Mucosa of rectum (tissue), 2 donors: ENCODE measurements at regions not wholly inside any gene's neighbourhood (a gene's known extent, or its start where the extent isn't known, plus 50 kb on each side); places are given as distances from the start of the nearest gene placed in this dataset.

Source experiments
- H3K27ac ChIP-seq, 2 donors: one replicate each; pipeline ENCODE4 v1.7.0; 2013; ENCODE audit warnings: inconsistent platforms in 2 of 2, low read depth in 2 of 2, low read length in 2 of 2
- H3K27me3 ChIP-seq, 2 donors: one replicate each; pipeline ENCODE4 v1.7.0; 2013; ENCODE audit warnings: low read length in 2 of 2; ENCODE audit not compliant: control insufficient read depth in 2 of 2, insufficient read depth in 2 of 2
- H3K36me3 ChIP-seq, 2 donors: one replicate each; pipeline ENCODE4 v1.7.0; 2013; ENCODE audit warnings: low read length in 2 of 2; ENCODE audit not compliant: control insufficient read depth in 2 of 2, insufficient read depth in 2 of 2
- H3K4me1 ChIP-seq, 2 donors: one replicate each; pipeline ENCODE4 v1.7.0; 2013; ENCODE audit warnings: low read length in 2 of 2, mild to moderate bottlenecking in 1 of 2; ENCODE audit not compliant: control insufficient read depth in 2 of 2, insufficient read depth in 2 of 2
- H3K4me3 ChIP-seq, 2 donors: one replicate each; pipeline ENCODE4 v1.7.0; 2013; ENCODE audit warnings: low read length in 2 of 2
- H3K9ac ChIP-seq, 2 donors: one replicate each; pipeline ENCODE4 v1.7.0; 2013; ENCODE audit warnings: low read length in 2 of 2, low read depth in 1 of 2, mild to moderate bottlenecking in 1 of 2
- H3K9me3 ChIP-seq, 2 donors: one replicate each; pipeline ENCODE4 v1.7.0; 2013; ENCODE audit warnings: low read length in 2 of 2; ENCODE audit not compliant: control insufficient read depth in 2 of 2
- donor health status: healthy.
- donor health status: Normal muscosa, but diverticular disease.

GRCh38 chr1:82246050-82246449 lies 445.3 kb downstream of the ADGRL2 start:
- Histone ChIP-seq H3K36me3 (no peaks in the 10 kb centered on the region), H3K9me3 (no peaks in the 10 kb centered on the region), H3K4me1 (no peaks in the 10 kb centered on the region), H3K9ac (no peak overlapping the region), H3K27ac (no peak overlapping the region), H3K4me3 (no peak overlapping the region), H3K27me3 (no peaks in the 10 kb centered on the region)

- Histone ChIP-seq H3K27ac (no peak overlapping the region), H3K9me3 (no peaks in the 10 kb centered on the region), H3K27me3 (no peaks in the 10 kb centered on the region), H3K9ac (no peak overlapping the region), H3K36me3 (no peaks in the 10 kb centered on the region), H3K4me3 (no peak overlapping the region), H3K4me1 (no peaks in the 10 kb centered on the region)
Observed at GRCh38 chr1:82245345-82246014, 444.7 kb downstream of the ADGRL2 start.

DNA sequence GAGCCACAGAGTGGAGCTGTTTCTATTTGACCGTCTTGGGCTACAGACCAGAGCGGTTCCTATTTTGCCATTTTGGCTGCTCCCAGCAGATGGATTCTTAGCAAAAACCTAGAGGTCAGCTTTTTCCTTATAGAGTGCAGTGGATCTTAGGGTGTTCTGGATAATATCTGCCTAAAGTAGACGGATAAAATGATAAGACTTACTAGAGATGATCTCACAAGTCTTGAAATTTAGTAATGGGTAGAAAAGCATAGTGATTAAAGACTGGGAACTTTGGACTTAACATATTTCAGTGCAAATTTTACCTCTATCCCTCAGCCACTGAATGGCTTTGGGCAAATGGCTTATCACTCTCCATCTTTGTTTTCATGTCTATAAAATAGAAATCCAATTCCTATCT lies 439.8 kb downstream of the ADGRL2 start:
- Histone ChIP-seq H3K4me1 (no peaks in the 10 kb centered on the region), H3K9ac (no peak overlapping the region), H3K36me3 (no peaks in the 10 kb centered on the region)

DNA sequence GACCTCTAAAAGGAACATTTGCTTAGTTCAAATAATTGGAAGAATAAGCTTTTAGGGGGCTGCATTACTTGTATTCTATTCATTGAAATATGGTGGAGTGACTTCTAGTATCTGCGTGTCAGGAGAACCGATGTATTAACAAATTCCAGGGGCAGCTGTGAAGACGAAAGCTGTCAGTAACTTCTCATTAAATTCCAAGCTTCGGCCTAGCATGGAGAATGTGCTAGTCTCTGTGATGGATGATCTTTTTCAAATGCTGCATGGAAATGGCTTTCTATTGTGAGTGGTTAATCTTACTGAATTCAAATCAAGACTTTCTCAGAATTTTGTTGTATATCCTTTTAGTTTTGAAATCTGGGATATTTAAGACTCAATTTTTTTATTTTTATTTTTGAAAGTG lies 429.9 kb downstream of the ADGRL2 start:
- Histone ChIP-seq H3K4me3 (no peak overlapping the region), H3K4me1 (peaks cover 0 to 6% of the 10 kb centered on the region in 2 donors), H3K9me3 (no peaks in the 10 kb centered on the region), H3K27me3 (no peaks in the 10 kb centered on the region), H3K27ac (no peak overlapping the region), H3K36me3 (no peaks in the 10 kb centered on the region), H3K9ac (no peak overlapping the region)

More for the DNA sequence above, 439.8 kb downstream of the ADGRL2 start:
- no peak overlapping the region for H3K27ac ChIP-seq
- no peaks in the 10 kb centered on the region for H3K9me3 ChIP-seq
- no peak overlapping the region for H3K4me3 ChIP-seq
- H3K27me3 ChIP-seq: no peaks in the 10 kb centered on the region

- Histone ChIP-seq H3K9ac (no peak overlapping the region), H3K4me1 (peaks cover 0 to 6% of the 10 kb centered on the region in 2 donors), H3K9me3 (no peaks in the 10 kb centered on the region), H3K27ac (no peak overlapping the region), H3K27me3 (no peaks in the 10 kb centered on the region), H3K36me3 (no peaks in the 10 kb centered on the region), H3K4me3 (no peak overlapping the region)
Observed at GRCh38 chr1:82227306-82228095, 426.8 kb downstream of the ADGRL2 start.

- Histone ChIP-seq H3K27me3 (no peaks in the 10 kb centered on the region), H3K27ac (no peak overlapping the region), H3K4me3 (no peak overlapping the region), H3K4me1 (peaks cover 0 to 6% of the 10 kb centered on the region in 2 donors), H3K9me3 (no peaks in the 10 kb centered on the region), H3K9ac (no peak overlapping the region), H3K36me3 (no peaks in the 10 kb centered on the region)
Observed at GRCh38 chr1:82226186-82226505, 425.4 kb downstream of the ADGRL2 start.

- Histone ChIP-seq H3K27me3 (no peaks in the 10 kb centered on the region), H3K4me3 (no peak overlapping the region), H3K9ac (no peak overlapping the region), H3K4me1 (peaks cover 0 to 6% of the 10 kb centered on the region in 2 donors), H3K36me3 (no peaks in the 10 kb centered on the region), H3K27ac (no peak overlapping the region), H3K9me3 (no peaks in the 10 kb centered on the region)
Observed at GRCh38 chr1:82225421-82226185, 424.9 kb downstream of the ADGRL2 start.

DNA sequence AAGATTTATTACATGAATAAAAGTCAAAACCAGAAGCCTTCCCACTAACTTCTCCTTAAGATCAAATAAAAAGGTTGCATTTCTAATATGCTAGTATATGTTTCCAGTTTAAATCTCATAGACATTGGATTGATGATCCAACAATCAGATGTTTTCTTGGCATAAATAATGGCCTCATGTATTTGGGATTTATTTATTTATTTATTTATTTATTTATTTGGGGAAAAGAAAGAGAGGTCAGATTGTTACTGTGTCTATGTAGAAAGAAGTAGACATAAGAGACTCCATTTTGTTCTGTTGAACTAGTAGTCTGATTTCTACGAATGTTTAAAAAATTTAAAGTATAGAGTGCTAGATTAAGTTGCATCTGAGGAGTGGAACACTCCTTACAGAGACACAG lies 422.4 kb downstream of the ADGRL2 start:
- Histone ChIP-seq H3K27me3 (no peaks in the 10 kb centered on the region), H3K9me3 (no peaks in the 10 kb centered on the region)

DNA sequence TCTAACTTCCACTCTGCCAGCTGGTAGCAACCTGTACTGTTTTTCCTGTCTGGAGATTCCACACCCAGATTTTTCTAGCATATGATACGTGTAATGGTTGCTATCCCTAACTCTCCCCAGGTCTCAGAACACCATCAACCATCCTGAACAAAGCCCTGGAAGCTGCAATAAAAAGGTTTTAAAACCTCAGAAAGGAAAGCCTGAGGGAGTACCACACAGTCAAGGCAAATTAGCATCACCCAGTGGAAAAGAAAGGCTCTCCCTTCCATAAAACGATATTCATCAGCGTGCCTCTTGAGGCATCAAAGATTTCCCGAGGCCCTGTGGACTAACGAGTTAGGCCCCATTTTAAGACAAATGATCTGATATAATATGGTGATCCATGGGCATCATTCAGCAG lies 421.0 kb downstream of the ADGRL2 start:
- no peak overlapping the region for H3K27ac ChIP-seq
- H3K9ac ChIP-seq: no peak overlapping the region
- no peak overlapping the region for H3K4me3 ChIP-seq
- H3K9me3 ChIP-seq: no peaks in the 10 kb centered on the region
- no peaks in the 10 kb centered on the region for H3K27me3 ChIP-seq
- no peaks in the 10 kb centered on the region for H3K4me1 ChIP-seq
- H3K36me3 ChIP-seq: no peaks in the 10 kb centered on the region

More for the DNA sequence above, 422.4 kb downstream of the ADGRL2 start:
- H3K27ac ChIP-seq: no peak overlapping the region
- no peaks in the 10 kb centered on the region for H3K36me3 ChIP-seq
- H3K9ac ChIP-seq: no peak overlapping the region
- no peak overlapping the region for H3K4me3 ChIP-seq
- peaks cover 0 to 6% of the 10 kb centered on the region in 2 donors for H3K4me1 ChIP-seq

GRCh38 chr1:82220754-82221153 lies 420.0 kb downstream of the ADGRL2 start:
- Histone ChIP-seq H3K9ac (no peak overlapping the region), H3K27ac (no peak overlapping the region), H3K36me3 (no peaks in the 10 kb centered on the region), H3K4me1 (no peaks in the 10 kb centered on the region), H3K4me3 (no peak overlapping the region), H3K9me3 (no peaks in the 10 kb centered on the region), H3K27me3 (no peaks in the 10 kb centered on the region)
